Effector memory CD8-positive, alpha-beta T cell (primary cell): ENCODE measurements at regions not wholly inside any gene's neighbourhood (a gene's known extent, or its start where the extent isn't known, plus 50 kb on each side); places are given as distances from the start of the nearest gene placed in this dataset.
A peak's percentile ranks its signal among the peaks of the same experiment; 100 is the strongest.

Experiments
- ATAC-seq: fragments of 150-1000 bp; cut with Tn5 transposase; replicated peaks from 2 replicates; pipeline ENCODE4 v1.10.0; 2021; ENCODE audit warnings: mild to moderate bottlenecking, moderate library complexity
- DNase-seq, 3 experiments: peaks; one replicate each; pipeline ENCODE4 v3.0.0; 2021
- H3K27ac Mint-ChIP-seq, 2 donors: one replicate each; pipeline ENCODE4 v1.8.0; 2022; ENCODE audit warnings: mild to moderate bottlenecking in 2 of 2, mixed read lengths in 2 of 2, moderate library complexity in 2 of 2
- H3K27me3 Mint-ChIP-seq, 2 donors: one replicate each; pipeline ENCODE4 v1.8.0; 2022; ENCODE audit warnings: mixed read lengths in 2 of 2
- H3K36me3 Mint-ChIP-seq: one replicate; pipeline ENCODE4 v1.8.0; 2022; ENCODE audit warnings: mild to moderate bottlenecking, moderate library complexity, mixed read lengths; ENCODE audit not compliant: insufficient read depth
- H3K4me1 Mint-ChIP-seq, 2 donors: one replicate each; pipeline ENCODE4 v1.8.0; 2022; ENCODE audit warnings: low read depth in 2 of 2, mixed read lengths in 2 of 2
- H3K4me3 Mint-ChIP-seq, 2 donors: one replicate each; pipeline ENCODE4 v1.8.0; 2022; ENCODE audit warnings: mild to moderate bottlenecking in 2 of 2, mixed read lengths in 2 of 2, moderate library complexity in 2 of 2
- H3K9me3 Mint-ChIP-seq, 2 donors: one replicate each; pipeline ENCODE4 v1.8.0; 2022; ENCODE audit warnings: mixed read lengths in 2 of 2

GRCh38 chr12:124726596-124727263, 136.9 kb downstream of the SCARB1 start:
- Mint-ChIP-seq H3K9me3 (no peaks in the 10 kb centered on the region), H3K27ac (no peak overlapping the region), H3K27me3 (peaks cover 0 to 11% of the 10 kb centered on the region in 2 donors), H3K4me3 (no peak overlapping the region), H3K4me1 (no peaks in the 10 kb centered on the region), H3K36me3 (no peaks in the 10 kb centered on the region)
- ATAC-seq (no peak), DNase-seq (no peak)

- peaks cover 0 to 11% of the 10 kb centered on the region in 2 donors for H3K27me3 Mint-ChIP-seq
- no peak overlapping the region for H3K4me3 Mint-ChIP-seq
- no peak overlapping the region for H3K27ac Mint-ChIP-seq
- peaks cover 0 to 2% of the 10 kb centered on the region in 2 donors for H3K4me1 Mint-ChIP-seq
- no peak for DNase-seq
- no peaks in the 10 kb centered on the region for H3K36me3 Mint-ChIP-seq
- H3K9me3 Mint-ChIP-seq: no peaks in the 10 kb centered on the region
- no peak for ATAC-seq
These were observed 137.9 kb downstream of the SCARB1 start for GRCh38 chr12:124725597-124726237.

- ATAC-seq (no peak), DNase-seq (no peak)
- no peaks in the 10 kb centered on the region for H3K9me3 Mint-ChIP-seq
- H3K4me1 Mint-ChIP-seq: peaks cover 0 to 4% of the 10 kb centered on the region in 2 donors
- no peaks in the 10 kb centered on the region for H3K36me3 Mint-ChIP-seq
- no peak overlapping the region for H3K4me3 Mint-ChIP-seq
- peaks cover 0 to 11% of the 10 kb centered on the region in 2 donors for H3K27me3 Mint-ChIP-seq
- H3K27ac Mint-ChIP-seq: no peak overlapping the region
These were observed 138.6 kb downstream of the SCARB1 start for GRCh38 chr12:124725099-124725498.

GRCh38 chr12:124722878-124723277, 140.8 kb downstream of the SCARB1 start:
- Mint-ChIP-seq H3K4me1 (peaks cover 0 to 4% of the 10 kb centered on the region in 2 donors), H3K36me3 (no peaks in the 10 kb centered on the region), H3K27ac (no peak overlapping the region), H3K9me3 (no peaks in the 10 kb centered on the region), H3K4me3 (no peak overlapping the region), H3K27me3 (peaks cover 0 to 11% of the 10 kb centered on the region in 2 donors)
- no peak for ATAC-seq
- no peak for DNase-seq

- peaks cover under 1 to 4% of the 10 kb centered on the region in 2 donors for H3K4me1 Mint-ChIP-seq
- peak overlapping the region in 1 of 2 donors; percentile 24 for H3K27ac Mint-ChIP-seq
- DNase-seq: no peak
- no peak overlapping the region for H3K4me3 Mint-ChIP-seq
- H3K36me3 Mint-ChIP-seq: no peaks in the 10 kb centered on the region
- H3K27me3 Mint-ChIP-seq: peaks cover 0 to 8% of the 10 kb centered on the region in 2 donors
- H3K9me3 Mint-ChIP-seq: no peaks in the 10 kb centered on the region
- no peak for ATAC-seq
These were observed 142.0 kb downstream of the SCARB1 start for GRCh38 chr12:124721501-124722162.

- no peak for DNase-seq
- Mint-ChIP-seq H3K4me1 (peaks cover 2 to 4% of the 10 kb centered on the region in 2 donors), H3K9me3 (no peaks in the 10 kb centered on the region), H3K36me3 (no peaks in the 10 kb centered on the region), H3K27me3 (peaks cover 0 to under 1% of the 10 kb centered on the region in 2 donors), H3K4me3 (no peak overlapping the region), H3K27ac (no peak overlapping the region)
- no peak for ATAC-seq
These were observed 142.8 kb downstream of the SCARB1 start for GRCh38 chr12:124720681-124721500.

- H3K4me1 Mint-ChIP-seq: peaks cover 2 to 4% of the 10 kb centered on the region in 2 donors
- DNase-seq (no peak), ATAC-seq (no peak)
- H3K27ac Mint-ChIP-seq: peak overlapping the region in 1 of 2 donors; percentile 31
- H3K4me3 Mint-ChIP-seq: no peak overlapping the region
- H3K27me3 Mint-ChIP-seq: no peaks in the 10 kb centered on the region
- no peaks in the 10 kb centered on the region for H3K36me3 Mint-ChIP-seq
- H3K9me3 Mint-ChIP-seq: no peaks in the 10 kb centered on the region
These were observed 143.5 kb downstream of the SCARB1 start for GRCh38 chr12:124720004-124720680.

GRCh38 chr12:124719231-124719630, 144.4 kb downstream of the SCARB1 start:
- no peak overlapping the region for H3K4me3 Mint-ChIP-seq
- H3K9me3 Mint-ChIP-seq: no peaks in the 10 kb centered on the region
- H3K36me3 Mint-ChIP-seq: no peaks in the 10 kb centered on the region
- no peaks in the 10 kb centered on the region for H3K27me3 Mint-ChIP-seq
- H3K4me1 Mint-ChIP-seq: peaks cover 4 to 5% of the 10 kb centered on the region in 2 donors
- peak overlapping the region in 1 of 2 donors; percentile 31 for H3K27ac Mint-ChIP-seq
- ATAC-seq (no peak), DNase-seq (no peak)

GRCh38 chr12:124718458-124718857, 145.2 kb downstream of the SCARB1 start:
- H3K9me3 Mint-ChIP-seq: no peaks in the 10 kb centered on the region
- ATAC-seq: no peak
- H3K4me3 Mint-ChIP-seq: no peak overlapping the region
- no peak for DNase-seq
- no peaks in the 10 kb centered on the region for H3K36me3 Mint-ChIP-seq
- peaks cover 10 to 11% of the 10 kb centered on the region in 2 donors for H3K4me1 Mint-ChIP-seq
- H3K27ac Mint-ChIP-seq: no peak overlapping the region
- no peaks in the 10 kb centered on the region for H3K27me3 Mint-ChIP-seq

GRCh38 chr12:124718036-124718435, 145.6 kb downstream of the SCARB1 start:
- ATAC-seq (no peak), DNase-seq (no peak)
- Mint-ChIP-seq H3K36me3 (no peaks in the 10 kb centered on the region), H3K27ac (no peak overlapping the region), H3K4me3 (no peak overlapping the region), H3K4me1 (peaks cover 14 to 16% of the 10 kb centered on the region in 2 donors), H3K27me3 (no peaks in the 10 kb centered on the region), H3K9me3 (no peaks in the 10 kb centered on the region)

GRCh38 chr12:124717318-124717717, 146.3 kb downstream of the SCARB1 start:
- H3K27ac Mint-ChIP-seq: no peak overlapping the region
- H3K27me3 Mint-ChIP-seq: no peaks in the 10 kb centered on the region
- no peak overlapping the region for H3K4me3 Mint-ChIP-seq

GRCh38 chr12:124716208-124717130, 147.2 kb downstream of the SCARB1 start:
- Mint-ChIP-seq H3K27me3 (no peaks in the 10 kb centered on the region), H3K4me3 (no peak overlapping the region), H3K9me3 (no peaks in the 10 kb centered on the region), H3K4me1 (peaks cover 17 to 18% of the 10 kb centered on the region in 2 donors), H3K36me3 (no peaks in the 10 kb centered on the region), H3K27ac (no peak overlapping the region)
- DNase-seq: no peak
- no peak for ATAC-seq

More at GRCh38 chr12:124717318-124717717, 146.3 kb downstream of the SCARB1 start:
- no peak for ATAC-seq
- H3K36me3 Mint-ChIP-seq: no peaks in the 10 kb centered on the region
- H3K9me3 Mint-ChIP-seq: no peaks in the 10 kb centered on the region
- peaks cover 17 to 18% of the 10 kb centered on the region in 2 donors for H3K4me1 Mint-ChIP-seq
- DNase-seq: no peak
